Right lobe of liver (tissue), 4 donors: ENCODE measurements at regions not wholly inside any gene's neighbourhood (a gene's known extent, or its start where the extent isn't known, plus 50 kb on each side); places are given as distances from the start of the nearest gene placed in this dataset.

ENCODE experiments used
- CTCF ChIP-seq, 4 donors: fragments of 200-600 bp in 3 of 4; fragments of 450-650 bp in 1 of 4; IDR thresholded peaks; one replicate each; pipeline versions ENCODE4 v1.5.1 to v1.8.0; 2016 to 2022; ENCODE audit warnings: antibody characterized with exemption in 4 of 4, mild to moderate bottlenecking in 2 of 4
- POLR2A ChIP-seq: fragments of 450-650 bp; IDR thresholded peaks from one replicate; pipeline ENCODE4 v1.6.1; 2017; ENCODE audit warnings: antibody characterized with exemption, mild to moderate bottlenecking
- donor health status: DM: no; HTN: no; CAD: no.
- donor health status: DM: no; HTN: no; CAD: no.
- donor health status: DM: no; HTN: yes; CAD: no.

GRCh38 chr5:2461701-2462691 is 289.5 kb downstream of the IRX2 start:
- TF ChIP-seq CTCF (IDR thresholded peaks at IDR 0.05) (no peak), POLR2A (no peak)
